Hepatocyte (in vitro differentiated cells): ENCODE measurements at regions not wholly inside any gene's neighbourhood (a gene's known extent, or its start where the extent isn't known, plus 50 kb on each side); places are given as distances from the start of the nearest gene placed in this dataset.

ENCODE experiments used
- CTCF ChIP-seq: fragments of 200-600 bp; sonication (generic); IDR thresholded peaks from 2 replicates; pipeline ENCODE4 v1.5.1; 2016; ENCODE audit warnings: antibody characterized with exemption, mild to moderate bottlenecking; ENCODE audit not compliant: poor library complexity
- EZH2 ChIP-seq: fragments of 200-600 bp; sonication (generic); IDR thresholded peaks from 2 replicates; pipeline ENCODE4 v1.6.1; 2016; ENCODE audit warnings: antibody characterized with exemption, mild to moderate bottlenecking, borderline replicate concordance
- EZH2phosphoT487 ChIP-seq: fragments of 200-600 bp; sonication (generic); IDR thresholded peaks from one replicate; pipeline ENCODE4 v1.6.1; 2018; ENCODE audit warnings: antibody characterized with exemption, mild to moderate bottlenecking, low read depth, moderate library complexity; ENCODE audit not compliant: unreplicated experiment, severe bottlenecking

- no peak for TF ChIP-seq EZH2
- no peak for TF ChIP-seq CTCF
- no peak for TF ChIP-seq EZH2phosphoT487
Measured at GRCh38 chr11:105507496-105508254, 102.2 kb upstream of the GRIA4 start.
